Neural progenitor cell (in vitro differentiated cells): ENCODE measurements at regions not wholly inside any gene's neighbourhood (a gene's known extent, or its start where the extent isn't known, plus 50 kb on each side); places are given as distances from the start of the nearest gene placed in this dataset.

ENCODE experiments used
- EZH2phosphoT487 ChIP-seq: fragments of 200-600 bp; sonication (generic); IDR thresholded peaks from 2 replicates; pipeline ENCODE4 v1.6.1; 2017; ENCODE audit warnings: antibody characterized with exemption
- TF ChIP-seq, protein P1 (sequence below): fragments of 200-600 bp; sonication (generic); IDR thresholded peaks from 2 replicates; pipeline ENCODE4 v1.5.1; 2017; ENCODE audit warnings: antibody characterized with exemption, mild to moderate bottlenecking

DNA sequence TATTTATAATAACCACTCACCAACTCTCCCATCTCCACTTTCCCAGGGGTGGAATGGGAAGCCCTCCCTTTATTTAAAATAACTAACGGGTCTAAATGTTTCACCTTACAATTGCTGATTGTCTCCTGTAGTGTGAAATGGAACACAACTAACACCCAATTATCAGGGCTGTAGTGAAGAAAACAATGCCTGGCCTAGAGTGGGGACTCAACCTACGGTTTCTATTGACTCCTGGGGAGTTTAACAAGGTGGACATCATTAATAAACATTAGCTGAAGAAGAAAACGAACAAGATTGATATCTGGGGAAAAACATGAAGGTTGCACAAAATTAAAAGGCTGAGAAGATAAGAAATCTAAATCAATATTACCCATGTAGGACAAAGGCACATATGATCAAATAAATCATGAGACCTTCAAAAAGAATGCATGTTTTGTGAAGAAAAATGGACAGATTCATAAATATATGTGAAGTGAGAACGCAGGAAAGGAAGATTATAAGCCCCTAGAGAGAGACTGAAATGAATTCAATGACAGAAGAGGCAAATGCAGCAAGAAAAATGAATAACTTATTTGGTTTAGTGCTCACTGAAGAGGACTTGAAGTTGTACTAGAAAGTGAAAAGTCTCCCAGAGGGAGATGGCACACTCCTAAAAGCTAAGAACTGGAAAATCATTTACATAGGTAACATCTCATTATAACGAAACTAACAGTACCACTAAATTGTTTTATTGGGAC lies 593.0 kb upstream of the AADAT start:
- TF ChIP-seq, protein P1, sequence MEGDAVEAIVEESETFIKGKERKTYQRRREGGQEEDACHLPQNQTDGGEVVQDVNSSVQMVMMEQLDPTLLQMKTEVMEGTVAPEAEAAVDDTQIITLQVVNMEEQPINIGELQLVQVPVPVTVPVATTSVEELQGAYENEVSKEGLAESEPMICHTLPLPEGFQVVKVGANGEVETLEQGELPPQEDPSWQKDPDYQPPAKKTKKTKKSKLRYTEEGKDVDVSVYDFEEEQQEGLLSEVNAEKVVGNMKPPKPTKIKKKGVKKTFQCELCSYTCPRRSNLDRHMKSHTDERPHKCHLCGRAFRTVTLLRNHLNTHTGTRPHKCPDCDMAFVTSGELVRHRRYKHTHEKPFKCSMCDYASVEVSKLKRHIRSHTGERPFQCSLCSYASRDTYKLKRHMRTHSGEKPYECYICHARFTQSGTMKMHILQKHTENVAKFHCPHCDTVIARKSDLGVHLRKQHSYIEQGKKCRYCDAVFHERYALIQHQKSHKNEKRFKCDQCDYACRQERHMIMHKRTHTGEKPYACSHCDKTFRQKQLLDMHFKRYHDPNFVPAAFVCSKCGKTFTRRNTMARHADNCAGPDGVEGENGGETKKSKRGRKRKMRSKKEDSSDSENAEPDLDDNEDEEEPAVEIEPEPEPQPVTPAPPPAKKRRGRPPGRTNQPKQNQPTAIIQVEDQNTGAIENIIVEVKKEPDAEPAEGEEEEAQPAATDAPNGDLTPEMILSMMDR: no peak
- no peak for TF ChIP-seq EZH2phosphoT487
